HG03565 (cell line): ENCODE measurements at regions not wholly inside any gene's neighbourhood (a gene's known extent, or its start where the extent isn't known, plus 50 kb on each side); places are given as distances from the start of the nearest gene placed in this dataset.
"Not testable (repeated sequence)": the region's sequence is repeated elsewhere in the genome, so short reads cannot be mapped to it uniquely, and the experiment has no call there.

Source experiments
- ATAC-seq: cut with Tn5 transposase; IDR thresholded peaks from one replicate; pipeline ENCODE4 v1.9.1; 2021; ENCODE audit warnings: mild to moderate bottlenecking, moderate library complexity; ENCODE audit not compliant: unreplicated experiment

GRCh38 chrX:12034741-12035140 is 103.5 kb upstream of the FRMPD4 start:
- ATAC-seq, result no peak

DNA sequence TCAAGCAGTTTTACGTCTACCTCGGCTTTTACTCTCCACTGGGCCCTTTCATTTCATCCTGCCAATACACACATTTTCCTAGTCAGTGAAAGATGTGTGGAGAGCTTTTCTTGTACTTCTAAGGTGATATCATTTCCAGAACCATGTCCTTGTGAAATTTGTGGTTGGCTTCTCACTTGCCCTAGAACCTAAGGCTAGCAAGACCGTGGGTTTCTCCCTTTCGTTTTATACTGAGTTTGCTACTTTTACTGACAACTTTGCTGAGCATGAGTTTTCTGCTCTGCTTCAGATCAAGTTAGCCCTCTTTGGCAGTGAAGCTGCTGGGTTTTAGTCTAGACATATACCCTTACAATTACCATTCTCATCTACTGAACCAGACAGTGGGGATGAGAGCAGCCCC is 95.7 kb upstream of the FRMPD4 start:
- ATAC-seq, result no peak

DNA sequence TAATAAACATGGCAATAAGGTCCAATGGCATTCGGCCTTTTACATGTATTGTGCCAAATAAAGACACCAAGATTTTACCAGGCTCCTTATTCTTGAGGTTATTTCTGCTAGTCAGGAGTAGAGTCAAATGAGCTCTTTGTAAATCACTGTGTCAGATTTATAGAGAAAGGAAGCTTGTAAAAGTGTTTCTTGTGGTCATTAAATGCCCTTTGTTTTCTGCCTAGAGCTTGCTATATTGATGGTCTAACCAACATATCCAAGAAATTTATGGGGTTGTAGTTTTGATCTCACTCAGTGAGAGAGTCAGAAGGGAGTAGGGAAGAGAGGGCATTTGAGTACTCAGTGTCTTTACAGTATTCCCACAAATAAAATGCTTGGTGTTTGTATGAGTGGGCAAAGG is 86.2 kb upstream of the FRMPD4 start:
- no peak for ATAC-seq

DNA sequence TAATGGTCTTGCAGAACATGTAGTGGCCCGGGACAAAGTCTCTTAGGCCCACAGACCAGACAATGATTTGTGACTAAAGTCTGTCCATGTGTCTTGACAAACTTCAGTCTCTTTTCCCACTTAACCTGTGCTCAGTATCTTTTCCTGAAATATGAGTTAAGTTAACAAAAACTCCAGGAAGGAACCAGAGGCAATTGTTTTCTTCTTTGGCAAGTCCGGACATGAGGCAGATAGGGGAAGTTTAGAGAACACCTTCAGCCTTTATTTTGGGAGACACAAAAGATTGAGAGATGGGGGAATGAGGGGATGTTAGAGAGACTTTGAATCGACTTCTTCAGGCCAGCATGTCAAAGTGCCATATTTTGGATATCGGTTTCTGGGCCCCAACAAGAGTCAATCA is 80.2 kb upstream of the FRMPD4 start:
- no peak for ATAC-seq

DNA sequence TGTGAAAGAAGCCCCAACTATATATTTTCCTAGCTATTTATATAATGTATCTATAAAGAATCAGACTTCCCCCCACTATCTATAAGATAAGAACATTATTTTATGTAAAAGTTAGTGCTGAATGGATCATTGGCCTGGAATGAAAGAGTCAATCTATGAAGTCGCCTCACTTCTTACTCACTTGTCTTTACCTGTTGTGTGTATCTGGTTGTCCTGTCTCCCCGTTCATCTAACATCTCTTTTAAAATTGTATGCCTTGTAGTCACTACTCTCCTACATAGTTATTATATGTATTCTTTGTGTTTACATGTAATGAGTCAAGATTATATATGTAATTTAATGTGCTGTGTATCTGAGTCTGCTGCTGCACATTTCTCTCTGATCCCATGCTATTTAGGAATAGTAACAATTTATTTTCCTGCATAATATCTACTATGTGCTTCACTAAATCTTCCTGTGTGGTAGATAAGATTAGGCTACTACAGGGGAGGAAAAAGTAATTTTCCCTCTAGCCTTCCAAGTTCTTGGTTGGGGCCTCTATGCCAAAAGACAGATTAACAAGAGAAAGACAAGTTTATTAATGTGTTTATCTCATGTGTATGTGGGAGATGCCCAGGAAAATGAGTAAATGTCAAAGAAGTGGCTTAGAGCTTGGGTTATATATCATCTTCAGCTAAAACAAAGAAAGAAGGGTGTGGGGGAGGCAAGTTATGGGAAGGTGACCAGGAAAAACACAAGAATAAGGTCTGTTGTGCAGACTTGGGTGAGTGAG is 77.6 kb upstream of the FRMPD4 start:
- no peak for ATAC-seq

GRCh38 chrX:12065251-12065650 is 73.0 kb upstream of the FRMPD4 start:
- no peak for ATAC-seq

DNA sequence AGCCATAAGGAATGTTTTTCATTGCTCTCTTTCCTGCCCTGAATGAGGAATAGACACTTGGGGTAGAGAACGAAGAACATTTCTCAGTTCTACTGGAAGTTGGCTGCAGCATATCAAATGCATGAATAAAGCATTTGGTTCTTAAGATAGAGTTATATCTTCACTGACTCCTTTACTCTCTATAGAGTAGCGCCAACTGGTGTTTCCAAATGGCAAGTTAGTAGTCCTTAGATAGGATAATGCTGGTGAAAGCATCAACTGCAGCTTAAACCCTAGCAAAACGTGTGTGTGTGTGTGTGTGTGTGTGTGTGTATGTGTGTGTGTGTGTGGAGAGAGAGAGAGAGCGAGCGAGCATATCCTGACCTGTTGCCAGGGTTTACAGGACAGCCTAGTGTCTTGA is 62.2 kb upstream of the FRMPD4 start:
- ATAC-seq, result no peak

GRCh38 chrX:12080265-12080664 is 58.0 kb upstream of the FRMPD4 start:
- no peak for ATAC-seq

DNA sequence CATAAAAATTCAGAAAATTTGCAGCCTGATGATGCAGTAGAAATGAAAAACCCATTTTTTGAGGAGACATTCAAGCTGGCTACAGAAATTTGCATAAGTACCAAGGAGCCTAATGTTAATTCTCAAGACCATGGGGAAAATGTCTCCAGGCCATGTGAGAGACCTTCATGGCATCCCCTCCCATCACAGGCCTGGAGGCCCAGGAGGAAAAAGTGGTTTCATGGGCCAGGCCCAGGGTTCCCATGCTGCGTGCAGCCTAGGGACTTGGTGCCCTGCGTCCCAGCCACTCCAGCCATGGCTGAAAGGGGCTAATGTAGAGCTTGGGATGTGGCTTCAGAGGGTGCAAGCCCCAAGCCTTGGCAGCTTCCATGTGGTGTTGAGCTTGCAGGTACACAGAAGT is 55.3 kb upstream of the FRMPD4 start:
- not testable (repeated sequence) for ATAC-seq
